ENCODE measurements at regions not wholly inside any gene's neighbourhood (a gene's known extent, or its start where the extent isn't known, plus 50 kb on each side); places are given as distances from the start of the nearest gene placed in this dataset.

- TF ChIP-seq, protein P1, sequence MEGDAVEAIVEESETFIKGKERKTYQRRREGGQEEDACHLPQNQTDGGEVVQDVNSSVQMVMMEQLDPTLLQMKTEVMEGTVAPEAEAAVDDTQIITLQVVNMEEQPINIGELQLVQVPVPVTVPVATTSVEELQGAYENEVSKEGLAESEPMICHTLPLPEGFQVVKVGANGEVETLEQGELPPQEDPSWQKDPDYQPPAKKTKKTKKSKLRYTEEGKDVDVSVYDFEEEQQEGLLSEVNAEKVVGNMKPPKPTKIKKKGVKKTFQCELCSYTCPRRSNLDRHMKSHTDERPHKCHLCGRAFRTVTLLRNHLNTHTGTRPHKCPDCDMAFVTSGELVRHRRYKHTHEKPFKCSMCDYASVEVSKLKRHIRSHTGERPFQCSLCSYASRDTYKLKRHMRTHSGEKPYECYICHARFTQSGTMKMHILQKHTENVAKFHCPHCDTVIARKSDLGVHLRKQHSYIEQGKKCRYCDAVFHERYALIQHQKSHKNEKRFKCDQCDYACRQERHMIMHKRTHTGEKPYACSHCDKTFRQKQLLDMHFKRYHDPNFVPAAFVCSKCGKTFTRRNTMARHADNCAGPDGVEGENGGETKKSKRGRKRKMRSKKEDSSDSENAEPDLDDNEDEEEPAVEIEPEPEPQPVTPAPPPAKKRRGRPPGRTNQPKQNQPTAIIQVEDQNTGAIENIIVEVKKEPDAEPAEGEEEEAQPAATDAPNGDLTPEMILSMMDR (IDR thresholded peaks at IDR 0.05) = no peak
- TF ChIP-seq POLR2AphosphoS5 (IDR thresholded peaks at IDR 0.05) (no peak), POLR2A (IDR thresholded peaks at IDR 0.05) (no peak)
These were observed 87.3 kb upstream of the RFLNA start for GRCh38 chr12:124207617-124208016.
